ENCODE measurements at regions not wholly inside any gene's neighbourhood (a gene's known extent, or its start where the extent isn't known, plus 50 kb on each side); places are given as distances from the start of the nearest gene placed in this dataset.
"Not testable (repeated sequence)": the region's sequence is repeated elsewhere in the genome, so short reads cannot be mapped to it uniquely, and the experiment has no call there.

DNA sequence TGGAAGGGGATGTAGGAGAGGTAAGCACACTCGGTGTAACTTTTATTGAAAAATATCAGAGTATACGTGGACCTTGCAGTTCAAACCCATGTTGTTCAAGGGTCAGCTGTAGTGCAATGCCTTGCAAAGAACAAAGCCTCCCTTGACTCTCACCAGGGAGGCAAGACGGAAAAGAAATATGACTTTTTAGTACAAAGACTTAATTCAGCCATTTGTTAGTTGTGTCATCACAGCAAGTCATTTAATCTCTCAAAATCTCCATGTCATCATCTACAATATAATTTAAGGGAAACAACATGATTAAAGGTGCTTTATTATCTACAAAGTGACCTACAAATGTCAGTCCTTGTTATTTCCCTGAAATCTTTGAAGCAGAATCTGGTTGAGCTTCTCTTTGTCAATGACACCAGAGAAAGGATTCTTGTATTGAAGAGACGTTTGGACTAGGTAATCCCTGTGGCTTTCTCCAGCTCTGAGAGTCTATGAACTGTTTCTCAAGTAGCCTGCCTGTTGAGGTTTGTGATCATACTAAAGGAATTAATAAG is 502.8 kb downstream of the REEP3 start:
- no peak for DNase-seq (ENCODE audit: low read depth in 2 of 2)

DNA sequence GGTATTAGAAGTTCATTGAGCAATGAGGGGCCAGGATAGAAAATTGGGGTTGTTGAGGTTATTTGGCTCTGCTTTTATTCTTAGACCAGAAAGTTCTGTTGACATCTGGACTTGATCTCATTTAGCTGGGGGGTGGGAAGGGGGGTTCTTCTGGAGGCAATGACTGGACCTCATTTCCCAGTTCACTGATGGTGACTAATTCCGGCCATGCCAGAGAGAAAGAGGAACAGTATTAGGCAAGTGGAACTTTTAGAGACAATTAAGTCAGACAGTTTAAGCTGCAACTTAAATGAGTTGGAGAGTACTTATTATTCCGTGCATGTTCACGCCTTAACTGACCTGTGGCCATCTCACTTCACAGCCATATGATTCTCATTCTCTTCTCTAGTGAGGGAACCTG is 512.5 kb downstream of the REEP3 start:
- no peak for DNase-seq (ENCODE audit: low read depth in 2 of 2)

DNA sequence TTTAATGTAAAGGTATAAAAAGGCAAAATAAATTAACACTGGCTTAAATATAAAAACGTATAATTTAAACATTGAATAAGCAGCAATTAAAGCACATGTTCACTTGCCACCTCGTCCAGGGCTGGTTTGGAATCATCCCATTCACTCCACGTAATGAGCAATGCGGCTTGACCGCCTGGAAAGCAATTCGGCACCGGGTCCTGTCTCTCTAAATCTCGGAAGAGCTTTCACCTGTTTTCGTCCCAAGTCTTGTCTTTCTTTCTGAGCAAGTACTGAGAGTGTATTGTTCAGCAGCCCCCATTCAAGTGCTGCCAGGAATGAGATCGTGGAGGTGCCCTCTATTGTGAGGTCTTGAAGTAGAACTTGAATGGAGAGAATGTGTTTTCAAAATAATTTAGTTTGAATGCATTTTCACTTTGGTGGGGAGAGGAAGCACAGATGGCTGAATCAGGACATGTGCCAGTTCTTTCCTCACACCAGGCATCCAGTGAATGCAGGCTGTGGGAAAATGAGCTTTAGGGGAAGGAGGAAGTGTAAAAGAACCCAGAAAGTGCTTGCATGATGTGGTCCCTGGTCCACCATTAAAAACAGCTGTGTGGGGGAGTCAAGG is 515.2 kb downstream of the REEP3 start:
- DNase-seq (ENCODE audit: low read depth in 2 of 2): no peak

DNA sequence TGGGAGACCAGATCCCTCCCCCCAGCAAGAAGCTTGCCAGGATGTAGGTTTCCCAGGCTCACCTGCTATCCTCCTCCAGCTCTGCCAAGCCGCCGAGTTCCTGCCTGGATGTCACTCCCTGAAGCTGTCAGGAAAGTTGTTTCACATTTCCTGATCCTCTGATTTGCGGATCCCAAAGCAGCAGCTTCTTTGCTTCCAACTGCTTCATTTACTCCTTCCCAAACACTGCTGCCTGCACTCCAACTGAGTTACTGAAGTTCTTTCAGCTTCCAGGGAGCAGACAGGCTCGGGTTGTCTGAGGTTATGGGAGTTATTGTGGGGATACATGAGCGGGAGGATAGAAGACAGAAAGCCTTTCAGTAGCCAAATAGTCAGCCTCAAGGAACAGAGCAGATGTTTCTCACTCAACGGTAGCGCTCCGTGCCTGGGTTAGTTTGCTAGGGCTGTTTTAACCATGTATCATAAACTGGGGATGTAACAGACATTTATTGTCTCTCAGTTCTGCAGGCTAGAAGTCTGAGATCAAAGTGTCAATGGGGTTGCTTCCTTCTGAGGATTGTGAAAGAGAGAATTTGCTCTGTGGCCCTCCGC is 516.0 kb downstream of the REEP3 start:
- DNase-seq (ENCODE audit: low read depth in 2 of 2): no peak

DNA sequence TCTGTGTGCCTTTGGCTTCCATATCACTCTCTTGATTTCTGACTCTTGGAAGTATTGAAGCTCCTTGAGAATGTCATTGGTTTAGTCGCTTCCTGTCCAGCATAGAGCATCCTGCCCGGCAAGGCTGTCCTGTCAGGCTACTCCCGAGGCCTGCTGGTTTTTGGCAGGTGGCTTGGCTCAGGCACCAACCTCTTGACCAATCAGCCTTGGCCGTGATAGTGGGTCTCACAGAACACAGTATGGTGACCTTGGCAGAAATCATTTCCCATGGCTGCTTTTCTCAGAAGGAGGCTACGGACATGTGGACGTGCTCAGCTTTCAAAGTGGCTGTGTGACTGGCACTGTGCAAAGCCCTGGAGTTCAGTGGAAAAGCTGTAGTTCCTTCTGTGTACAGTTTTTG is 516.9 kb downstream of the REEP3 start:
- no peak for DNase-seq (ENCODE audit: low read depth in 2 of 2)

DNA sequence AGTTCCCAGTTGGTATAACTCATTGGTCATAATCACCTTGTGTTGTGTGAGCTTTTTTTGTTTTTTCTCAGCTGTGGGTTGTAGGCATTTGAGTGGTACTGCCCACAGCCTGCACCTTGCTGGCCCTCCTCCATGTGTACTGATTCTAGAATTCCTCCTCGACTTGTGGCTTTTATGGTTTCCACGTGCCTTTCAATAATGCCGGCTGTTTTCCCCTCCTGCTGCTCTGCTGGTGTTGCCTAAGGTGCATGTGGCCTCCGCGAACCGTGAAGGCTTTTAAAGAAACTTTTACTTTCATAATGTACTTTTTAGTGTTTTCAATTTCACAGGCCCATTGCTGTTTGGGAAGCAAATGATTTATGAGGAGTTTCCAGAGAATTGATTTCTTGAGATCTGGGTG is 518.0 kb downstream of the REEP3 start:
- DNase-seq (ENCODE audit: low read depth in 2 of 2): no peak

DNA sequence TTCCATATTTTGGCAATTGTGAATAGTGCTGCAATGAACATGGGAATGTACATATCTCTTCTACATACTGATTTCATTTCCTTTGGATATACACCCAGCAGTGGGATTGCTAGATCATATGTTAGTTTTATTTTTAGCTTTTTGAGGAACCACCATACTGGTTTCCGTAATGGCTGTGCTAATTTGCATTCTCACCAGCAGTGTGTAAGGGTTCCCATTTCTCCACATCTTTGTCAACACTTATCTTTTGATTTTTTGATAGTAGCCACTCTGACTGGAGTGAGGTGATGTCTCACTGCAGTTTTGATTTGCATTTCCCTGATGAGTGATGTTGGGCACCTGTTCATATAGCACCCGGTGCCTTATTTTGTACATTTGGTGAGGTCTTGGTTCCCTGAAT is 519.6 kb downstream of the REEP3 start:
- no peak for DNase-seq (ENCODE audit: low read depth in 2 of 2)

DNA sequence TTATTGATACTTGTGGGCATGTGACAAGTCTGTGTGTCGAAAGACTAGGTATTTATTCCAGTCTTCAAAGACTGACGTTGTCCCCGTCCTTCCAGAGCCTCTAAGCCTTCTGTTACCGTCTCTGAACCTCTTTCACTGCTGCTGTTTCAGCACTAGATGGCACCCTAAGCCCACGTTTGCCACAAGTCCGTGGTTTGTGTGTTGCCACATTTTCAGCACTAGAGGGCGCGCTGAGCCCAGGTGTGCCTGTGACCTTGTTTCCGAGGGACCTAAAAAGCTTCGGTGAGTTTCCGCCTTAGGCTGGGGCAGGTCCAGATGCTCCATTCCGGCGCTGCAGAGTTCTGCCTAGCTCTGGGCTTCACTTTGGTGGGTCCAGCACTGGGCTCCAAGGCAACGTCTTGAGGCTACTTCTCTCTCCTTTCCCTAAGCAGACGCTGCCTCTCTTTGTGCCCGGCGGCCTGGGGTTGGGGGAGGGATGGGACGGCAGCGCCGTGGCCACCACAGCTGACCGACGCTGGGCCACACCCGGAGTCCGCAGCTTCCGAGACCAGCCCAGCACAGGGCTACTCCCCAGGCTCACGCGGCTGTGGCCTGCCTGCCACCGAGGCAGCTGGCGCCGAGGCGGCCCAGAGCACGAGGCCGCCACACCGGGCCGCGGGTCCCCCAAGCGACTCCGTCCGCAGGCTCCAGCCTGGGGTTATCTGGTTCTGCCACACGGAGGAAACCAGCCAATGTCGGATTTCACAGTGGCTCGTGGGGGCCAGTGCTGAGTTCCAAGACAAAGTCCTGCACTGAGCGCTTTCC is 520.2 kb downstream of the REEP3 start:
- DNase-seq (ENCODE audit: low read depth in 2 of 2): peak; percentile 63 to 72

DNA sequence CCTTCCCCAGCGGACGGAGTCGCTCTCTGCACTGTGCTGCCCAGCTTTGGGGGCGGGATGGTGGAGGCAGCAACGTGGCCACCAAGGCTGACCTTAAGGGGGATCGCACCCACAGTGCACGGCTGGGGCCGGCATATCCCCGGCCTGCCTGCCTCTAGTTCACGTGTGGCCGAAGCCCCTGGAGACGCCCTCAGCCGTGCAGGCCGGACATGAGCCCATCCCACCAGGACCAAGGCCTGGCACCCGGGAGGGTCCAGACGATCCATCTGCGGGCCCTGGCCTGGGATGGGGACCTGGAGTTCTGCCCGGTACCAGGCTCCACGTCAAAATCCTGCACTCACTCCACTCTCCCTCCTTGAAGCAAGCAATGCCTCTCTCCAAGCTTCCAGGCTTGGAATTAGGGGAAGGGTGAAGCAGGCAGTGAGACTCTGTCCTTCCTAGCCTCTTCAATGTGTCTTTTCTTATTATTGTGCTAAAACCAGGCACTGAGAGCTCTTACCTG is 520.8 kb downstream of the REEP3 start:
- DNase-seq (ENCODE audit: low read depth in 2 of 2): no peak

DNA sequence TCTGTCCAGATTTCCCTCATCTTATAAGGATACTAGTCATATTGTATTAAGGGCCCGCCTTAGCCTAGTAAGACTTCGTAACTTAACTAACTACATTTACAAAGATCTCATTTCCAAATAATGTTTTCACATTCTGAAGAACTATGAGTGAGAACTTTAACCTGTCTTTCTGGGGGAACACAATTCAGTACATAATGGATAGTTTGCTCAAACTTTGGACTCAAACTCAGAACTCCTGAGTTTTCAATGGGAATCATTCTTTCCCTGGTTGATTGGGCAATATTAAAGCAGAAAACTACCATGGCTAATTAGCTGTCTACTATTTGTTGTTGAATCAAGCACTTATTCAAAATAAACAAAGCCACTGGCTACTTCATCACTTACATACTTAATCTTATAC is 522.9 kb downstream of the REEP3 start:
- DNase-seq (ENCODE audit: low read depth in 2 of 2): no peak

DNA sequence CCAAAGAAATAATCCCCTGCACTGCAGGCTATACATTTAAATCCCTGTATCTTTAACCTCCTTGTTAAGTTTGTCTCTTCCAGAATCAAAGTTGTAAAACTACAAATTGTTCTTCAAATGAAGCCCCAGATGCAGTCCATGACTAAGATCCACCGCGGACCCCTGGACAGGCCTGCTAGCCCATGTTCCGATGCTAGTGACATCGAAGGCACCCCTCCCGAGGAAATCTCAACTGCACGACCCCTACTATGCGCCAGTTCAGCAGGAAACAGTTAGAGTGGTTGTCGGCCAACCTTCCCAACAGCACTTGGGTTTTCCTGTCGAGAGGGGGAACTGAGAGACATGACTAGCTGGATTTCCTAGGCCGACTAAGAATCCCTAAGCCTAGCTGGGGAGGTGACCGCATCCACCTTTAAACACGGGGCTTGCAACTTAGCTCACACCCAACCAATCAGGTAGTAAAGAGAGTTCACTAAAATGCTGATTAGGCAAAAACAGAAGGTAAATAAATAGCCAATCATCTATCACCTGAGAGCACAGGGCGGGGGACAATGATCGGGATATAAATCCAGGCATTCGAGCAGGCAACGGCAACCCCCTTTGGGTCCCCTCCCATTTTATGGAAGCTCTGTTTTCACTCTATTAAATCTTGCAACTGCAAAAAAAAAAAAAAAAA is 523.9 kb downstream of the REEP3 start:
- DNase-seq (ENCODE audit: low read depth in 2 of 2): not testable (repeated sequence)

DNA sequence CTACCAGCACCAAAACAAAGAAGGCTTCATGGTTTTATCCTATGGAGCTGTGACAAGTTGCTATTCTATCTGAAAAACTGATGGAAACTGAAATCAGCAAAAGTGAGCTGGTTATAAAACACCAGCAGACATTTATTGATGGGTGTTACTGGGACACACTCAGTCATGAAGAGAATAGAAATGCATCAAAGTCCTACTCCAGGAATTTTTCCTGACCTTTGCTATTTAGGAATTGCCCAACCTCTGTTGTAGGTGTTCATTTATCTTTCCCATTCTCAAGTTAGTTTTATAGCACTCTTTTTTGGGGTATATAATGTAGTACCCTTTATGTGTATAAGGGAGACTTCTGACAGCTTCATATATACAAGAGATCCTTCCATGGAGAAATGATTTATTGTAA is 533.2 kb downstream of the REEP3 start:
- no peak for DNase-seq (ENCODE audit: low read depth in 2 of 2)

DNA sequence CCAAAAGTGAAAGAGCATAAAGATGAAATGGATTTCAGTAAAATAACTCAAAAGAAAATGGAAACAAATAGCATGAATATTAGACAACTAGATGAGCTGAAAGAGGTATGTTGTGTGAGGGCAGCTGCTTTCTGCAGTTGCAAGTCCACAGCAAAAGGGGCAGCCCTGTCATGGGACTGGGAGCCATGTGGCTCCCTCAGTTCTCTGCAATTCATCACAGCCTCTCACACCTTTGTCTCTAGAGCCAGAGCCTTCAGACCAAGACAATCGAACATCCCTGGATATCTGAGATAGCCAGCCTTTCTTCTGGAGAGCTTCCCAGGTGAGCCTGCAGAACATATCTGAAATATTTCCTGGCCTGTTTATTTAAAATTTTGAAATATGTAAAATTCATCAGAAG is 538.7 kb downstream of the REEP3 start:
- DNase-seq (ENCODE audit: low read depth in 2 of 2): no peak

DNA sequence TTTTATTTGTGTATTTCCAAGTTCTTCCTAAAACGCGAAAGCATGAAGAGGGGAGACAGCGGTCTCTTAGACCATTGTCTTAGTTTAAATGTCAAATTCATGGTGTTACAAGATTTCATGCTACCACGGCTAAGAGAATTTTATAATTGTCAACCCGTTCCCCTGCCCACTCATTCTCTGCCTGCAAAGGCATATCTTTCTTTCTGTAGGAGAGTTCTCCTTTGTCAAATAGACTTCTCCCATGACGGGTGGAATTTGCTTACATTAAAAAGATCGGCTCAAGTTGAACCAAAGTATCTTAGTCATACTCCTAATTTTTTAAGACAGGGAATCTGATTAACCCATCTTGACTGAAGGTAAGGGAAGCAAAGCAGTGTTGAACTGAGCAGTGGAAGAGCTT is 539.2 kb downstream of the REEP3 start:
- no peak for DNase-seq (ENCODE audit: low read depth in 2 of 2)

DNA sequence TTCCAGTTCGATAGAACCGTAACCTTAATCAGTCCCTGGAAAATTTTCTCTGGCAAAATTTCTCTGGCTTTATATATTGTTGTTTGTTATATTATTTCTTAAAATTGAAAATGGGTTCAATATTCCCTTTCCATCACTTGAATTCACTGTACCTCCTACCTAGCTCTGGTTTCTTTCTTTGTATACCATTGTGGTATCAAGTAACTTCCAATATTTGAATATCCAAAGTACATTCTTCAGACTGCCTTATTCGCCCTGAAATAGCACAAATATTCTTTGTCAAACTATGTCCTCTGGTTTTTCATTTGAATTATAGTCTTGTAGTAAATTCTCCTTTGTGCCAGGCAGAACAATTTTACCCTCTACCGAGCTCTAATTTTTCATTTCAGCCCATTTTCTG is 541.6 kb downstream of the REEP3 start:
- DNase-seq (ENCODE audit: low read depth in 2 of 2): no peak

DNA sequence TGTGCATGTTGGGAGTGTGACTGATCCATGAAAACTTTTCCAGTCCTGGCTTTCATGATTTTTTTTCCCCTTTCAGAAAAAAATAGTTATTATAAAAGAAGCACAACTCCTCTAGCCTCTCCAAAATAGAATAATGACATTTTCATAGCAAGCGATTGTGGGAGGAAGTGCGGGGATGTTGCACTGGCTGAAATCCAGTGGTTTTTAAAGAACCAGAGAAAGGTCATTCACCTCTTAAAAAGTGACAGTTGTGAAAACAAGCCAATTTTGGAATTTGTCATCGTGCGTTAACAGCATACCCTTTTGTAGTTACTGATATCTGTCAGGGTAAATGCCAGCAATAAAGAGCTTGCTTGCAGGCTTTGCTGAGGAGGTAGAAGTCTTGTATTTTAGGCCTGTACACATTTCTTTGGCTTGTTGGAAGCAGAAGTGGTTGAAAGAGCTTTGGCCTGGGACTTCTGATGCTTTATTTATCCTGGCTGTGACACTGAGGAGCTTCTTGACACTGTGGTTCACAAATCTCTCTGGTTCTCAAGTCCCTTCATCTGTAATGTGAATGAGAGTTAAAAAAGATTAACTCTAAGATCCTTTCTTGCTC is 545.9 kb downstream of the REEP3 start:
- DNase-seq (ENCODE audit: low read depth in 2 of 2): no peak

DNA sequence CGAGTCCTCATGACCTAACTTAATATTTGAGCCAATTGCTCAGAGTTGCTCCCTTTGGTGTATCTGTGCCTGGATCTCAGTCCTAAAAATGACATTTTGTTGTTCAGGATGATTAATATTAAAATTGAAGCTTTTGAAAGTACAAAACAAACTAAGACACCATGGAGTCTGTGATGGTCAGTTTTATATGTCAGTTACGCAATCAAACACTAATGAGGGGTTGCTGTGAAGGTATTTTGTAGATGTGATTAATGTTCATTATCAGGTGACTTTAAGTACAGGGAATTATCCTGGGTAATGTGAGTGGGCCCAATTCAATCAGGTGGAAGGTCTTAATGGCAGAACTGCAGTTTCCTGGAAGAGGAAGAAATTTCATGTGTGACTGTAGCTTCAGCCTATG is 546.7 kb downstream of the REEP3 start:
- DNase-seq (ENCODE audit: low read depth in 2 of 2): no peak

DNA sequence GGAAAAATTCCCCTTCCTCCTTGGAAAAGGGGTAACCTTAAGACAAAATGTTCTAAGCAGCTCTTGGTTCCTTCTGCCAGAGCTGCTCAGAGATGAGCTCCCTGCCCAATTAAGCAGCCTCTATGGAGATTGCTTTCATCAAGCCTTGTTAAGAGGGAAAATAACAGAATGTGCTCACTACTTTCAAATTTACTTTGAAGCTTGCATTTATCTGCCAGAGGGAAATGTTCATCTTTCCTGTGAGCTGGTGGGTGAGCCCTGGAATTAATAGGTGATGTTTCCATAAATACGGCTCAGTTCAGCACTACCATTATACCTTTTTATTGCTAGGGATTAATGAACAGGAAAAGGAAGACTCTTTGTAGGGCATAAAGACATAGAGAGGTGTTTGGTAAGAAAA is 549.0 kb downstream of the REEP3 start:
- no peak for DNase-seq (ENCODE audit: low read depth in 2 of 2)

DNA sequence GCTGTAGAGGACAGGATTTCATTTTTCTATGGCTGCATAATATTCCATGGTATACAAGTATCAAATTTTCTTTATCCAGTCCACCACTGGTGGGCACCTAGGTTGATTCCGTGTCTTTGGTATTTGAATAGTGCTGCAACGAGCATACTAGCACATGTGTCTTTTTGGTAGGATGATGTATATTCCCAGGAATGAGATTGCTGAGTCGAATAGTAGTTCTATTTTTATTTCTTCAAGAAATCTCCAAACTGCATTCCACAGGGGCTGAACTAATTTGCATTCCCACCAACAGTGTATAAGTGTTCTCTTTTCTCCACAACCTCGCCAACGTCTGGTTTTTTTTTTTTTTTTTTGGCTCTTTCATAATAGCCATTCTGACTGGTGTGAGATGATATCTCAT is 550.0 kb downstream of the REEP3 start:
- no peak for DNase-seq (ENCODE audit: low read depth in 2 of 2)

DNA sequence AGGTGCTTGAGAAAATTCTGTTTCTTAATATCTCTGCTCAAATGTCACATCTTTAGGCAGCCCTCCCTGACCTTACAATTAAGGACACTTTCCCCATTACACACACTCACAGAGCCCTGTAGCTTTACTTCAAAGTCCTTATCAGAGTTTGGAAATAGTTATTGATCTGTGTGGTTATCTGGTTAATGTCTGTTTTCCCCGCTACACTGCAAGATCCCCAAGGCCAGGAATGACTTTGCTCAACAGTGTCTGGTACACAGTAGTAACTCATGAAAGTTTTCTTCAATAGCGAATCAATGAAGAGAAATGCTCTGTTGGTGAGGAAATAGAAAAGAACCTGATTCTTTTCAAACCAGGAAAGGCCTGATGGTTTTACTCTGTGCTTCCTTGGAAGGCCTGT is 554.4 kb downstream of the REEP3 start:
- DNase-seq (ENCODE audit: low read depth in 2 of 2): no peak

DNA sequence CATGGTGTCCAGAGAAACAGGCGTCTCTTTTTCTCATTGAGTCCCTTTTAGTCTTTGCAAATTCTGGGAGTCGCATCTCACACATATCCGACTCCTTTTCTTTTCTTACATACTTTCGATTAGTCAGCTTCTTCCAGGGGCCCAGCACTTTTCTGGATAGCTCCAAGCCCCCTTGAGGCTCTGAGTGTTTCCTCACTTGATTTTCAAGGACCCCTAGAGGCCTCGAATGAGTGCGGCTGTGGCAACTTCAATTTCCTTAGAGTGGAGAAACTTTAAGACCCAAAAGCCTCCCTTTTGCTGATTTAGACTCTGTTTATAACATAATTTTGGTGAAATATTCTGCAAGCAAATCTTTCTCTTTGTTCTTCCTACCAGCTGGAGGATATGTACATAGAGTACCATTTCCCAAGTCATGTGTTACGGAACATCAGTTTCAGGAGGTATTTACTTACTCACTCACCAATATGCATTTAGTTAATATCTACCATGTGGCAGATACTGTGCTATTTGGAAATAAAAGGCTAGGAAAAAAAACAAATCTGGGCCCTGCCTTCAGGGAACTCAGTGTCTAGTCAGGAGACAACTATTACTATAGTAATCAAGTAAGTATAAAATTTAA is 555.2 kb downstream of the REEP3 start:
- no peak for DNase-seq (ENCODE audit: low read depth in 2 of 2)
